ENCODE measurements at regions not wholly inside any gene's neighbourhood (a gene's known extent, or its start where the extent isn't known, plus 50 kb on each side); places are given as distances from the start of the nearest gene placed in this dataset.

GRCh38 chr7:153247926-153248325 lies 488.4 kb downstream of the ACTR3B start:
- FAIRE-seq (no peak), DNase-seq (ENCODE audit: low read depth) (no peak)
- no peaks in the 10 kb centered on the region for H4K20me1 ChIP-seq (ENCODE audit: insufficient read depth, low read length)
- H3K9me3 Mint-ChIP-seq (ENCODE audit: unreplicated experiment), result peaks cover 11% of the 10 kb centered on the region
- H3K4me3 Mint-ChIP-seq (ENCODE audit: unreplicated experiment), result no peak overlapping the region
- H3K36me3 ChIP-seq (ENCODE audit: insufficient read depth, low read length), result no peaks in the 10 kb centered on the region
- no peaks in the 10 kb centered on the region for H3K36me3 Mint-ChIP-seq (ENCODE audit: low read depth, unreplicated experiment)
- H3K4me1 Mint-ChIP-seq (ENCODE audit: low read depth, unreplicated experiment), result no peaks in the 10 kb centered on the region
- H2AFZ ChIP-seq (ENCODE audit: low read depth, low read length), result no peak overlapping the region
- H3K4me3 ChIP-seq (ENCODE audit: insufficient read depth, low read depth, low read length), result no peak overlapping the region
- no peak for TF ChIP-seq EZH2 (IDR thresholded peaks at IDR 0.05; ENCODE audit: insufficient read depth, low read length)
- TF ChIP-seq CTCF (IDR thresholded peaks at IDR 0.05; ENCODE audit: insufficient read depth, low read depth, low read length), result no peak
- no peak overlapping the region for H3K27ac Mint-ChIP-seq (ENCODE audit: unreplicated experiment)
- no peak overlapping the region for H3K27ac ChIP-seq (ENCODE audit: low read depth, low read length)
- no peak overlapping the region for H3K4me2 ChIP-seq (ENCODE audit: low read length)
- no peaks in the 10 kb centered on the region for H3K27me3 Mint-ChIP-seq (ENCODE audit: low read depth, unreplicated experiment)
- H3K4me1 ChIP-seq (ENCODE audit: insufficient read depth, low read length), result no peaks in the 10 kb centered on the region
- H3K9me3 ChIP-seq (ENCODE audit: insufficient read depth, low read depth, low read length), result peaks cover 7% of the 10 kb centered on the region
- H3K79me2 ChIP-seq (ENCODE audit: insufficient read depth, low read length), result no peaks in the 10 kb centered on the region
- H3K27me3 ChIP-seq (ENCODE audit: insufficient read depth, low read length), result no peaks in the 10 kb centered on the region
- no peak overlapping the region for H3K9ac ChIP-seq (ENCODE audit: low read length)

GRCh38 chr7:153258686-153259085 lies 499.1 kb downstream of the ACTR3B start:
- no peak overlapping the region for H2AFZ ChIP-seq (ENCODE audit: low read depth, low read length)
- TF ChIP-seq CTCF (IDR thresholded peaks at IDR 0.05; ENCODE audit: insufficient read depth, low read depth, low read length) (no peak), EZH2 (IDR thresholded peaks at IDR 0.05; ENCODE audit: insufficient read depth, low read length) (no peak)
- no peak for FAIRE-seq
- no peaks in the 10 kb centered on the region for H4K20me1 ChIP-seq (ENCODE audit: insufficient read depth, low read length)
- no peaks in the 10 kb centered on the region for H3K36me3 ChIP-seq (ENCODE audit: insufficient read depth, low read length)
- DNase-seq (ENCODE audit: low read depth), result no peak
- no peak overlapping the region for H3K4me3 Mint-ChIP-seq (ENCODE audit: unreplicated experiment)
- H3K27ac ChIP-seq (ENCODE audit: low read depth, low read length), result no peak overlapping the region
- H3K27ac Mint-ChIP-seq (ENCODE audit: unreplicated experiment), result no peak overlapping the region
- no peaks in the 10 kb centered on the region for H3K36me3 Mint-ChIP-seq (ENCODE audit: low read depth, unreplicated experiment)
- H3K27me3 Mint-ChIP-seq (ENCODE audit: low read depth, unreplicated experiment), result no peaks in the 10 kb centered on the region
- H3K4me3 ChIP-seq (ENCODE audit: insufficient read depth, low read depth, low read length), result no peak overlapping the region
- no peaks in the 10 kb centered on the region for H3K4me1 ChIP-seq (ENCODE audit: insufficient read depth, low read length)
- H3K79me2 ChIP-seq (ENCODE audit: insufficient read depth, low read length), result no peaks in the 10 kb centered on the region
- no peaks in the 10 kb centered on the region for H3K4me1 Mint-ChIP-seq (ENCODE audit: low read depth, unreplicated experiment)
- no peak overlapping the region for H3K4me2 ChIP-seq (ENCODE audit: low read length)
- peaks cover 9% of the 10 kb centered on the region for H3K9me3 Mint-ChIP-seq (ENCODE audit: unreplicated experiment)
- H3K9ac ChIP-seq (ENCODE audit: low read length), result no peak overlapping the region
- H3K9me3 ChIP-seq (ENCODE audit: insufficient read depth, low read depth, low read length), result peaks cover 6% of the 10 kb centered on the region
- H3K27me3 ChIP-seq (ENCODE audit: insufficient read depth, low read length), result no peaks in the 10 kb centered on the region

- Histone ChIP-seq H3K27me3 (ENCODE audit: insufficient read depth, low read length) (no peaks in the 10 kb centered on the region), H3K4me3 (ENCODE audit: insufficient read depth, low read depth, low read length) (no peak overlapping the region), H3K36me3 (ENCODE audit: insufficient read depth, low read length) (no peaks in the 10 kb centered on the region), H3K79me2 (ENCODE audit: insufficient read depth, low read length) (no peaks in the 10 kb centered on the region), H3K4me1 (ENCODE audit: insufficient read depth, low read length) (no peaks in the 10 kb centered on the region), H3K9ac (ENCODE audit: low read length) (no peak overlapping the region), H2AFZ (ENCODE audit: low read depth, low read length) (no peak overlapping the region), H4K20me1 (ENCODE audit: insufficient read depth, low read length) (no peaks in the 10 kb centered on the region), H3K9me3 (ENCODE audit: insufficient read depth, low read depth, low read length) (peaks cover 4% of the 10 kb centered on the region), H3K27ac (ENCODE audit: low read depth, low read length) (no peak overlapping the region), H3K4me2 (ENCODE audit: low read length) (no peak overlapping the region)
- no peaks in the 10 kb centered on the region for H3K4me1 Mint-ChIP-seq (ENCODE audit: low read depth, unreplicated experiment)
- TF ChIP-seq CTCF (IDR thresholded peaks at IDR 0.05; ENCODE audit: insufficient read depth, low read depth, low read length), result no peak
- no peak for TF ChIP-seq EZH2 (IDR thresholded peaks at IDR 0.05; ENCODE audit: insufficient read depth, low read length)
- DNase-seq (ENCODE audit: low read depth) (no peak), FAIRE-seq (no peak)
- H3K36me3 Mint-ChIP-seq (ENCODE audit: low read depth, unreplicated experiment), result no peaks in the 10 kb centered on the region
- peaks cover 8% of the 10 kb centered on the region for H3K9me3 Mint-ChIP-seq (ENCODE audit: unreplicated experiment)
- no peaks in the 10 kb centered on the region for H3K27me3 Mint-ChIP-seq (ENCODE audit: low read depth, unreplicated experiment)
- no peak overlapping the region for H3K27ac Mint-ChIP-seq (ENCODE audit: unreplicated experiment)
- no peak overlapping the region for H3K4me3 Mint-ChIP-seq (ENCODE audit: unreplicated experiment)
These were observed 516.8 kb downstream of the ACTR3B start for GRCh38 chr7:153276394-153276793.
